HEK293T (cell line): ENCODE measurements at regions not wholly inside any gene's neighbourhood (a gene's known extent, or its start where the extent isn't known, plus 50 kb on each side); places are given as distances from the start of the nearest gene placed in this dataset.
"Not testable (repeated sequence)": the region's sequence is repeated elsewhere in the genome, so short reads cannot be mapped to it uniquely, and the experiment has no call there.

Source experiments
- CTCF ChIA-PET: fragments of 350-600 bp; formaldehyde crosslinking; extraction: SDS; loops from one replicate; lab custom pipeline; 2021; ENCODE audit warnings: antibody characterized with exemption, inconsistent platforms; lab: Yijun Ruan, JAX
- POLR2A ChIA-PET: fragments of 350-600 bp; formaldehyde crosslinking; extraction: SDS; loops from one replicate; lab custom pipeline; 2020; ENCODE audit warnings: antibody characterized with exemption, inconsistent platforms; lab: Yijun Ruan, JAX
- DNase-seq: peaks from one replicate; pipeline ENCODE4 v3.0.0; 2012; ENCODE audit warnings: mixed read lengths; ENCODE audit errors: extremely low spot score
- ARNT ChIP-seq: fragments of 450-650 bp; IDR thresholded peaks from 2 replicates; pipeline ENCODE4 v1.6.1; 2017; ENCODE audit warnings: mild to moderate bottlenecking
- BHLHE40 ChIP-seq: fragments of 450-650 bp; IDR thresholded peaks from 2 replicates; pipeline ENCODE4 v1.6.1; 2016; ENCODE audit warnings: mild to moderate bottlenecking, moderate library complexity, borderline replicate concordance
- CTBP1 ChIP-seq: fragments of 450-650 bp; IDR thresholded peaks from 2 replicates; pipeline ENCODE4 v1.6.1; 2016; ENCODE audit warnings: borderline replicate concordance
- FOXA1 ChIP-seq: fragments of 450-650 bp; IDR thresholded peaks from 2 replicates; pipeline ENCODE4 v1.6.1; 2016; ENCODE audit warnings: mild to moderate bottlenecking
- FOXK2 ChIP-seq: fragments of 450-650 bp; IDR thresholded peaks from 2 replicates; pipeline ENCODE4 v1.6.1; 2016; ENCODE audit warnings: mild to moderate bottlenecking
- FOXM1 ChIP-seq: fragments of 450-650 bp; IDR thresholded peaks from 2 replicates; pipeline ENCODE4 v1.6.1; 2017; ENCODE audit warnings: mild to moderate bottlenecking, borderline replicate concordance
- HDGF ChIP-seq: fragments of 450-650 bp; IDR thresholded peaks from 2 replicates; pipeline ENCODE4 v1.6.1; 2017; ENCODE audit warnings: antibody characterized with exemption, borderline replicate concordance
- L3MBTL2 ChIP-seq: fragments of 450-650 bp; conservative IDR thresholded peaks from 2 replicates; pipeline ENCODE4 v1.6.1; 2016; ENCODE audit warnings: mild to moderate bottlenecking
- NFRKB ChIP-seq: fragments of 450-650 bp; IDR thresholded peaks from 2 replicates; pipeline ENCODE4 v1.6.1; 2016; ENCODE audit warnings: mild to moderate bottlenecking, moderate library complexity
- SP1 ChIP-seq: fragments of 450-650 bp; IDR thresholded peaks from 2 replicates; pipeline ENCODE4 v1.6.1; 2017
- SUZ12 ChIP-seq: fragments of 450-650 bp; IDR thresholded peaks from 2 replicates; pipeline ENCODE4 v1.6.1; 2016; ENCODE audit warnings: mild to moderate bottlenecking
- TARDBP ChIP-seq: fragments of 450-650 bp; IDR thresholded peaks from 2 replicates; pipeline ENCODE4 v1.6.1; 2016
- TF ChIP-seq, protein P1 (sequence below): fragments of 450-650 bp; IDR thresholded peaks from 2 replicates; pipeline ENCODE4 v1.6.1; 2016

DNA sequence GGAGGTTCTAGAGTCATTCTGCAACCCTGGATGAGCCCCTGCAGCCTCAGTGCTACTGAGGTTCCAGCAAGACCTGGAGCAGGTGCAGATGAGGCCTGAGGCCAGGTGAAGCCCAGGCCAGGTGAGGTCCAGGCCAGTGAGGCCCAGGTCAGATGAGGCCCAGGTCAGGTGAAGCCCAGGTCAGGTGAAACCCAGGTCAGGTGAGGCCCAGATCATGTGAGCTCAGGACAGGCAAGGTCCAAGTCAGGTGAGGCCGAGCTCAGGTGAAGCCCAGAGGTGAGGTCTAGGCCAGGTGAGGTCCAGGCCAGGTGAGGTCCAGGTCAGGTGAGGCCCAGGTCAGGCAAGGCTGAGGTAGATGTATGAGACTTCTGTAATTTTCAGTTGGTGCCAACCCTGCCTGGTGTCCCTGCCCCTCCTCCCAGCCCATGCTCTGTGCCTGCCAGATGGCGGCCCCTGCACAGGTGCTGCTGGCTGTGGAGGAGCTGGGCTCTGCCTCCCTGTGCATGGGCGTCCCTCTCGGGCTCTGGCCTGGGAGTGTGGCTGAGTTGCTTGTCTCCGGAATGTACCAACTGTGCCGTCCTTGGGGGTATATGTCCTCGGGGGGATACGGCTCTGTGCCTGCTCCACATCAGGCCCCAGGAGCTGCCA is 388.5 kb downstream of the TMEM121 start:
- no peak for DNase-seq
- POLR2A ChIA-PET = no interaction called here
- TF ChIP-seq L3MBTL2 (no peak), TARDBP (no peak), BHLHE40 (no peak), HDGF (no peak), CTBP1 (no peak), FOXA1 (no peak), FOXK2 (no peak), FOXM1 (no peak), NFRKB (no peak), SUZ12 (no peak), SP1 (no peak)
- CTCF ChIA-PET = no interaction called here

DNA sequence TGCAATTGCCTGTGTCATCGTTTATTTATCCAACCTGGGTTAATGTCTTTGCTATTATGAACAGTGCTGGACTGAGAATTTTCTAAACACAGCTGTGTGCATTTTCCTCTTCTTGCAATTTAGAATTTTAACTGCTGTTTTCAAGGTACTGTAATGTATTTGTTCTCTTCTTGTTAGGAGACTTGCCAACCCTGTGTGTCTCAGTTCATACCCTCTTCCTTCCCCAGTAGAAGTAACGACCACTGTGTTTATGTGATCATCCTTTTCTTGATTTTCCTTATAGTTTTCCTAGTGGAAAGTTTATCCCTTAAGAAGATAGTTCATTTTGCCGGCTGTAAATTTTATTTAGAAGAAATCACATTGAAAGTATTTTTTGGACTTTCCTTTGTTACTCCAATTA is 389.2 kb downstream of the TMEM121 start:
- DNase-seq, CTCF ChIA-PET, POLR2A ChIA-PET: not testable (repeated sequence)

DNA sequence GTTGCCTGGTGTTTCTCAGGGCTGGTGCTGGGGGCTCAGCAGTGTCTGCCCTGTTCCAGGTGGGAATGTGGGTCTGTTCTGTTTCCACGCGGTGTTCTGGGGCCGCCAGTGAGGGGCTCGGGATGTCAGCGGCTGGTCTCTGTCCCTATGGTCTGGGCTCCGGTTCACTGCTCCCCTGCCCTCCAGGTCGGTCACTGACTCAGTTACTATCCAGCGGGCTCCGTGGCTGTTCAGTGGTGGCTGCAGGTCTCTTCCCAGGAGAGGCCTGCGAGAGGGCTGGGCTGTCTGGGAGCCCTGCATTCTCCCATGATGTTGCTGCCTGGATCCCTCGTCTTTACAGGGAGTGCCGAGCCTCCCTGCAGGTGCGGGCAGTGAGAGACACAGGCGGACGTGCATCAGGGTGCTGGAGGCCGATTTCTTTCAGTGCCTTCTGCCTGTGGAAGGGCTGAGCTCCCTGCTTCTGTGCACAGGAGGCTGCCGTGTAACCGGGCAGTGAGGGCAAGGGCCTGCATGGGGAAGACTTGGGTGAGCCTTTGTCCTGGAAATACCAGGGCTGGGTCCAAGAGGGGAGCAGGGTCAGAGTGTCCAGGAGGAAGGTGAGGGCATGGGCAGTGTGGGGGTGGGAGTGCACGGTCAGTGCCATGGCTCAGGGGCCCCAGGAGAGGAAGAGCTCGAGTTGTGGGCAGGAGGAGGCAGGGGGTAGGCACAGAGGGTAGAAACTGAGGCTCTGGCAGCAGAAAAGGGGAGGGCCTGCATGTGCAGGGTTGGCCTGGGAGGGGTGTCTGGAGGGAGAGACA is 391.0 kb downstream of the TMEM121 start:
- POLR2A ChIA-PET, CTCF ChIA-PET, DNase-seq: not testable (repeated sequence)

DNA sequence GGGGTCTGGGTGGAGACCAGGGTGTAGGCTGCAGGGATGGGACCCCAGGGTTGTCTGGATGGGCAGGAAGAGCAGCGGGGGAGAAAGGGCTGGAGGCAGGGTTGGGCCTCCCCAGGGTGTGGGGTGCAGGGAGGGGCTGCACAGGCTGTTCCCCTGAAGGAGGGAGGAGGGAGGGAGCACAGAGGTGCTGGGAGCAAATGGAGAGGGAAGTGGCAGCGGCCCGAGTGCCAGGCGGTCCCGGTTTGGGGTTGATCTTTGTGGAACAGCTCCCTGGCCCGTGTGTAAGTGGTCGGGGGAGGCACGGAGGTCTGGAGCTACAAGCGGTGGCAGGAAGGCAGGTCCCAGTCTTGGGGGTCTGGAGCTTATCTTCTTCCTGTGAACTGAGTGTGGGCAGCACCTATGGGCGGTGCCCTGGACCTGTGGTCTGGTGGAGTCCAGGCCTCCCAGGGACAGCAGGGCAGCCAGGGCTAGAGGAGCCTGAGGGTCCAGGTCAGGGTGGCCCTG is 391.6 kb downstream of the TMEM121 start:
- ChIA-PET POLR2A (no interaction called here), CTCF (no interaction called here)
- no peak for DNase-seq
- TF ChIP-seq BHLHE40 (no peak), ARNT (no peak), FOXK2 (no peak)

DNA sequence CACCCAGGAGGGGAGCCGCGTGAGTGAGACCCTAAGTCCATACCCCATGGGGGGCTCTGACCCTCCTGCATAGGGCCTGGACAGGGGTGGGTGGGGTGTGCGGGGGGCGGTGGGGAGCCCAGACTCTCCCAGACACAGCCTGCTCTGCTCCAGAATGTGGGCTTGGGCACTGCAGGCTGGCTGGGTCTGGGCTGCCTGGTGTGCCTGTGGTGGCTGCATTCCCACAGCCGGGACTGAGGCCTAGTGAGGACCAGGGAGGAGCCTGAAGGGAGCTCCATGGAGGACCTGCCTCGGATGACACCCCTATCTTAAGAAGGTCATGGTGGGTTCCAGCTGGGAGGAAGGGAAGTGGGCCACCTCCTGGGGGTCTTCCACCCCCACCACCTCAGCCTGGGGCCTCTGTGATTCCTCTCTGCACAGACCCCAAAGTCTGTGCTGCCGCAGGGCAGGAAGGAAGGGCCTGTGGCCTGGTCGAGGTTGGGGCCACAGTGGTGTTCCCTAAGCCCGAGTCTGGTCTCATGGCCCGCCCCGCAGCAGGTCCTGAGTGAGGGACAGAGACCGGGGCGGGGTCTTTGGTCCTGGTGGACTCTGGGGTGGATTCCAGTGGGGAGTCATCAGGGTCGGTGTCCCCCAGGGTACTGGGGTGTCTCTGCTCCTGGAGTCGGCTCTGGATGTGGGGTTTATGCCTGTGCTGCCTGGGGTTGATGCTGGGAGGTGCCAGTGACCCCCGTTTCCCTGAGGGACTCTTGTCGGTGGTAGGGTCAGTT is 392.3 kb downstream of the TMEM121 start:
- DNase-seq = no peak
- CTCF ChIA-PET = no interaction called here
- POLR2A ChIA-PET = no interaction called here
- TF ChIP-seq SP1 (no peak), HDGF (no peak), NFRKB (no peak)

DNA sequence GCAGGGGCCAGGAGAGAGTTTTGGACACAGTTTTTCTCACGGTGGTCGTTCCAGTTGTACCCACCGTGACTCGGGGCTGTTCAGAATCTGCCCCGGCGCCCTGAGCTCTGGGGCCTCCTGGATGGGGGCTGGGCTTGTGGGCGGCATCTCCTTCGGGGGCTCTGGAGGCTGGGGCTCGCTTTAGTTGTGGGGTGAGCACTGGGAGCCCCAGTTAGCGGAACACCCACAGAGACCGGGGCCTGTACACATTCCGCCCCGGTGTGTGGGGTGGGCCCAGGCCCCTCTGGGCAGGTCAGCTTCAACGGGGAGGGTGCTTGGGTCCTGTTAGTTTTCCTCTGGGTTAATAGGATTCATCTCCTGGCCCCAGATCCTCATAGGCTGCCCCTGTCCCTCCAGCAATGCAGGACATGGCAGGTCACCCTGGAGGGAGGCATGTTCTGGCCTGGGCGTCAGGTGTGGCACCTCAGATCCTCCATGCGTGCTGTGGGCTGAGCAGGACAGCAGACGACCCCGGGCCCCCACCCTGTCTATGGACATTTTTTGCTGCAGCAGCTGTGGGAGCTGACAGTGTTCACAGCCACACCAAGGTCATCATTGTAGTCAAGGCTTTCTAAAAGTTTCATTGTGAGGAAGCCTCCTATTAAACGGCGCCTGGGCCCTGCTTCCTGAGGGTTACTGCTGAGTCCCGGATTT is 393.2 kb downstream of the TMEM121 start:
- ChIA-PET CTCF (no interaction called here), POLR2A (no interaction called here)
- TF ChIP-seq CTBP1 = no peak
- no peak for TF ChIP-seq TARDBP
- TF ChIP-seq SP1 = no peak
- TF ChIP-seq, protein P1, sequence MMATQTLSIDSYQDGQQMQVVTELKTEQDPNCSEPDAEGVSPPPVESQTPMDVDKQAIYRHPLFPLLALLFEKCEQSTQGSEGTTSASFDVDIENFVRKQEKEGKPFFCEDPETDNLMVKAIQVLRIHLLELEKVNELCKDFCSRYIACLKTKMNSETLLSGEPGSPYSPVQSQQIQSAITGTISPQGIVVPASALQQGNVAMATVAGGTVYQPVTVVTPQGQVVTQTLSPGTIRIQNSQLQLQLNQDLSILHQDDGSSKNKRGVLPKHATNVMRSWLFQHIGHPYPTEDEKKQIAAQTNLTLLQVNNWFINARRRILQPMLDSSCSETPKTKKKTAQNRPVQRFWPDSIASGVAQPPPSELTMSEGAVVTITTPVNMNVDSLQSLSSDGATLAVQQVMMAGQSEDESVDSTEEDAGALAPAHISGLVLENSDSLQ = no peak
- TF ChIP-seq ARNT = no peak
- no peak for DNase-seq

DNA sequence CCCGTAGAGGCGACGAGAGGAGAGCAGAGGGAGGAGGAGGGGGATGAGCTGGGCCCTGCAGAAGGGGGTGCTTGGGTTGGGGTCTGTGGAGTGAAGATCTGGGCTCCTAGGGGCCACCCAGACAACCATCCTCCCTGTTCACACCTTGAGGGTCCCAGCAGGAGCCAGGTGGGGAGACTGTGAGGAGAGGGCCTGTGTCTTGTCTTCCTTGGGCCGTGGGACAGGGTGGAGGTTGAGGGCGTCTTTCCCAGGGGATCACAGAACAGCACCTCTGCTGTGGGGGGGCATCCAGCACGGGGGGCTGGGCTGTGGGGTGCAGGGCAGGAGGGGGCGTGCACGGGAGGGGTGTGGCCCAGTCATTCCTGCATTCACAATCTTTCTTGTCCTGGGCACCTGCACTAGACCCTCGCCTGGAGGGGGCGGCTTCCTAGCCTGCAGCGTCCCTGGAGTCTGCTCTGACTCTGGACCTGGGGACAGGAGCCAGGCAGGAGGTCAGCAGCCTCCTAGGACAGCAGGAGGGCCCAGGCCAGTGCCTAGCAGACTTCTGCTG is 393.8 kb downstream of the TMEM121 start:
- CTCF ChIA-PET, DNase-seq, POLR2A ChIA-PET: not testable (repeated sequence)

DNA sequence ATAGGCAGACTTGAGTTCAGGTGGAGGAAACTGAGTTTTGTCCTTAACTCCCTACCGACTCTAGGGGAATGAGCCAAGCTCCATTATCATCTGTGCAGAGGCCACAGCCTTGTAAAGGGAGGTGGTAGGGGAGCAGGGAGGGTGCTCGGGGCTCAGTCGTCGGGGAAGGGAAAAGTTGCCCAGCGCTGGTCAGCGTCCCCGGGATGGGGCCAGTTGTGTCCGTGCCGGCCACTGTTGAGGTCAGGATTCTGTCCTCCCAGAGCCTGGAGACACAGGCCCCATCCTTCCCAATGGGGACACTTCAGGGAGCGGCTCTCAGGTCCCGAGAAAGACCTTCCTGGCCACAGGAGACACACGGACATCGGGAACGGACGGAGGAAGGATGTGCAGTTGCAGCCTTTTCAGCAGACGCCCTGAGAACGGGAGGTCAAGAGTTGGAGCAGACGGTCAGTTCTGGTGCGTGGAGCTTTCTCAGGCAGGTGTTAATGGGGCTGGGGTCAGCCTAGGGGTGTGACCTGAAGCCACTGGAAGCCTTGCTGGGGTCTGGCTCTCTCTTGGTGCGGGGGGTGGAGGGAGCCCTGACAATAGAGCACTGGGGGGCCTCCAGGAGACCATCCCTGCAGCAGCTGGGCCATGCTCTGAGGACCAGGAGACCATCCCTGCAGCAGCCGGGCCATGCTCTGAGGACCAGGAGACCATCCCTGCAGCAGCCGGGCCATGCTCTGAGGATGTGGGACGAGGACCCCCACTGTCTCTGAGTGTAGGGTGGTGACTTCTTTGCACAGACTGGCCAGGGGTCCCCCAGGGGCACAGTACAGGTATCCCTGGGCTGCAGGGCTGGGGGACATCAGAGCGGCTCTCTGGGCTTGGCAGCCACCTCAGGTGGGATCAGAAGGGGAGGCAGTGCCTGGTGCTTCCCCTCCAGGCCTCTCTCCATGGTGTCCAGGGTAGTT is 394.7 kb downstream of the TMEM121 start:
- CTCF ChIA-PET, POLR2A ChIA-PET, DNase-seq: not testable (repeated sequence)

DNA sequence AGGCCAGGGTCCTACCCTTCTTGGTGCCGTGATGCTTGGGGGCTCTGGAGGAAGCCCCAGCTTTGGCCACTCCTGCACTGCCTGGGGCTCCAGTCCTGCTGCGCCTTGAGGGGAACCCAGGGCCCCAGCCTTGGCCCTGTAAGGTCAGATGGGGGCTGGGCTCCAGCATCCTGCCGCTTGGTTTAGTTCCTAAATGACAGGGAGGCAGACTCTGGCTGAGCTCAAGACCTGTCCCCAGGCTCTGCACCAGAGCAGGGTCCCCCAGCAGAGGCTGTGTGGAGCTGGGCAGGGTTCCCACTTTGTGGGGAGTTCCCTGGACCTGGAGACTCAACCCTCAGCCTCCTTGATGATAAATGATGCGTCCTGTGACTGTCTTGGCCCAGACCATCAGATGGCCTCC is 395.4 kb downstream of the TMEM121 start:
- POLR2A ChIA-PET, CTCF ChIA-PET, DNase-seq: not testable (repeated sequence)

DNA sequence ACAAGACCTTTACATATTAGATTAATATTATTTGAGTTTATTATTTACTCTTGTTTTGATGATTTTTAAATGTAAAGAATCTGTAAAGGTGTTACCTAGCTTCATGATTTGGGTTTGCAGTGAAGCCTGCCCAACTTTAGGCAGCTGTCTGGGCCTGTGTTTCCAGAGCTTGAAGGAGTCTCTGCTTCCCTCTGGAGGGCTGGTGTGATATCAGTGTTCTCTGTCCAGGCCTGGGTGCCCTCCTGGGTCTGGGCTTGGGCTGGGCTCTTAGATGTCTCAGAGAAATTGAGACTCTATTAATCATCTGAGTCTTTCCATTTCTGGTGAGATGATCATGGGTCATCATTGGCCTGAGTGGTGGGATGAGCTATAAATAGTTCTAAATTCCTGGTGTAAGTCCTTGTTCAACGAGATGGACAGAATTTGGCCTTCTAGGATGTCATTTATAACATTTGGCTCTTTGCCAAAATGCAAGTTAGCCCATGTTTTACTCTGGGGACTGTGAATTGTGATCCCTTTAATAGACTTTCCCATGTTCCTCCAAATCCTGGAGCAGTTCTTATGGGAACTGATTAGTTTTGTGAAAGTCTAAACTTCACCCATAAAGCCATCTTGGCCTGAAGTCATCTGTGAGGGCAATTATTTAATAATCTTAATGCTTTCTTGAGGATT is 397.3 kb downstream of the TMEM121 start:
- POLR2A ChIA-PET, DNase-seq, CTCF ChIA-PET: not testable (repeated sequence)
